CD4-positive, alpha-beta memory T cell (primary cell): ENCODE measurements at regions not wholly inside any gene's neighbourhood (a gene's known extent, or its start where the extent isn't known, plus 50 kb on each side); places are given as distances from the start of the nearest gene placed in this dataset.

Experiments used
- CTCF ChIA-PET: fragments of 350-600 bp; sonication (Branson Sonifier 250); formaldehyde crosslinking; loops from one replicate; lab custom pipeline; 2021; ENCODE audit warnings: inconsistent platforms; ENCODE audit not compliant: partially characterized antibody; lab: Charles Lee
- POLR2A ChIA-PET: fragments of 350-600 bp; sonication (Branson Sonifier 250); formaldehyde crosslinking; loops from one replicate; lab custom pipeline; 2021; ENCODE audit not compliant: partially characterized antibody; lab: Charles Lee
- DNase-seq, 5 donors: peaks; one replicate each; pipeline versions ENCODE4 v3.0.0 to v3.0.0-alpha.2; 2020 to 2022; ENCODE audit warnings: mixed read lengths in 1 of 5
- H3K27ac ChIP-seq: one replicate; pipeline ENCODE4 v1.7.0; 2013; ENCODE audit warnings: low read depth, low read length
- H3K27me3 ChIP-seq: 2 replicates; pipeline ENCODE4 v1.7.0; 2013; ENCODE audit warnings: mild to moderate bottlenecking, low read length, moderate library complexity; ENCODE audit not compliant: insufficient read depth
- H3K36me3 ChIP-seq: 2 replicates; pipeline ENCODE4 v1.7.0; 2013; ENCODE audit warnings: mild to moderate bottlenecking, low read length, moderate library complexity; ENCODE audit not compliant: insufficient read depth
- H3K4me1 ChIP-seq: 2 replicates; pipeline ENCODE4 v1.7.0; 2013; ENCODE audit warnings: mild to moderate bottlenecking, low read length, moderate library complexity; ENCODE audit not compliant: insufficient read depth
- H3K4me3 ChIP-seq, 2 donors: one replicate each; pipeline ENCODE4 v1.7.0; 2013; ENCODE audit warnings: low read length in 2 of 2, mild to moderate bottlenecking in 1 of 2
- H3K9me3 ChIP-seq, 2 donors: one replicate each; pipeline ENCODE4 v1.7.0; 2013; ENCODE audit warnings: low read length in 2 of 2, control low read depth in 1 of 2; ENCODE audit not compliant: control insufficient read depth in 1 of 2
- H3K27ac Mint-ChIP-seq, 7 donors: one replicate each; pipeline ENCODE4 v1.8.0; 2020 to 2021; ENCODE audit warnings: mixed read lengths in 7 of 7, mild to moderate bottlenecking in 6 of 7, inconsistent platforms in 3 of 7, moderate library complexity in 3 of 7
- H3K27me3 Mint-ChIP-seq, 2 donors: one replicate each; pipeline ENCODE4 v1.8.0; 2020 to 2021; ENCODE audit warnings: mixed read lengths in 2 of 2
- H3K36me3 Mint-ChIP-seq, 2 donors: one replicate each; pipeline ENCODE4 v1.8.0; 2020 to 2021; ENCODE audit warnings: mixed read lengths in 2 of 2, inconsistent platforms in 1 of 2, mild to moderate bottlenecking in 1 of 2
- H3K4me1 Mint-ChIP-seq, 4 donors: one replicate each; pipeline ENCODE4 v1.8.0; 2020 to 2021; ENCODE audit warnings: mixed read lengths in 4 of 4, mild to moderate bottlenecking in 1 of 4
- H3K4me3 Mint-ChIP-seq, 8 donors: one replicate each; pipeline ENCODE4 v1.8.0; 2020 to 2021; ENCODE audit warnings: mixed read lengths in 8 of 8, mild to moderate bottlenecking in 7 of 8, moderate library complexity in 6 of 8, inconsistent platforms in 3 of 8
- H3K9me3 Mint-ChIP-seq, 8 donors: one replicate each; pipeline ENCODE4 v1.8.0; 2020 to 2021; ENCODE audit warnings: mixed read lengths in 8 of 8, mild to moderate bottlenecking in 5 of 8, inconsistent platforms in 3 of 8, moderate library complexity in 1 of 8
- intact Hi-C: fragments of 100-400 bp; cut with micrococcal nuclease; formaldehyde crosslinking; loops from one replicate; pipeline ENCODE4 v1.15.1; 2023

- Histone ChIP-seq H3K27ac (no peak overlapping the region), H3K4me1 (no peaks in the 10 kb centered on the region), H3K36me3 (no peaks in the 10 kb centered on the region), H3K4me3 (no peak overlapping the region), H3K9me3 (no peaks in the 10 kb centered on the region), H3K27me3 (peaks cover 5% of the 10 kb centered on the region)
- no peaks in the 10 kb centered on the region for H3K9me3 Mint-ChIP-seq
- no peak for DNase-seq
- no peak overlapping the region for H3K4me3 Mint-ChIP-seq
- intact Hi-C loops = no loop called here
- H3K36me3 Mint-ChIP-seq = no peaks in the 10 kb centered on the region
- POLR2A ChIA-PET = no interaction called here
- CTCF ChIA-PET = no interaction called here
- no peaks in the 10 kb centered on the region for H3K4me1 Mint-ChIP-seq
- H3K27ac Mint-ChIP-seq = no peak overlapping the region
- peaks cover 14 to 23% of the 10 kb centered on the region in 2 donors for H3K27me3 Mint-ChIP-seq
These were observed 84.7 kb downstream of the RIPK4 start for GRCh38 chr21:41681939-41682718.

- intact Hi-C loops = no loop called here
- H3K4me3 ChIP-seq = no peak overlapping the region
- peaks cover 14 to 21% of the 10 kb centered on the region in 2 donors for H3K27me3 Mint-ChIP-seq
These were observed 85.5 kb downstream of the RIPK4 start for GRCh38 chr21:41681348-41681801.

GRCh38 chr21:41680444-41681347 is 86.2 kb downstream of the RIPK4 start:
- Mint-ChIP-seq H3K4me1 (no peaks in the 10 kb centered on the region), H3K4me3 (no peak overlapping the region), H3K27ac (no peak overlapping the region), H3K36me3 (no peaks in the 10 kb centered on the region), H3K27me3 (peaks cover 13 to 23% of the 10 kb centered on the region in 2 donors), H3K9me3 (no peaks in the 10 kb centered on the region)
- Histone ChIP-seq H3K27ac (no peak overlapping the region), H3K9me3 (no peaks in the 10 kb centered on the region), H3K4me1 (no peaks in the 10 kb centered on the region), H3K27me3 (peaks cover 5% of the 10 kb centered on the region), H3K36me3 (no peaks in the 10 kb centered on the region), H3K4me3 (no peak overlapping the region)
- no peak for DNase-seq
- intact Hi-C loops = no loop called here
- POLR2A ChIA-PET = no interaction called here
- CTCF ChIA-PET = no interaction called here

More at GRCh38 chr21:41681348-41681801, 85.5 kb downstream of the RIPK4 start:
- no peaks in the 10 kb centered on the region for H3K36me3 ChIP-seq
- POLR2A ChIA-PET = no interaction called here
- peaks cover 5% of the 10 kb centered on the region for H3K27me3 ChIP-seq
- CTCF ChIA-PET = no interaction called here
- Mint-ChIP-seq H3K4me1 (no peaks in the 10 kb centered on the region), H3K27ac (no peak overlapping the region), H3K36me3 (no peaks in the 10 kb centered on the region), H3K4me3 (no peak overlapping the region), H3K9me3 (no peaks in the 10 kb centered on the region)
- H3K27ac ChIP-seq = no peak overlapping the region
- DNase-seq = no peak
- H3K9me3 ChIP-seq = no peaks in the 10 kb centered on the region
- H3K4me1 ChIP-seq = no peaks in the 10 kb centered on the region

- no peaks in the 10 kb centered on the region for H3K36me3 Mint-ChIP-seq
- peaks cover 5% of the 10 kb centered on the region for H3K27me3 ChIP-seq
- no peak for DNase-seq
- CTCF ChIA-PET = no interaction called here
- peaks cover 0 to 2% (median 0%) of the 10 kb centered on the region in 8 donors for H3K9me3 Mint-ChIP-seq
- no peaks in the 10 kb centered on the region for H3K9me3 ChIP-seq
- H3K4me3 Mint-ChIP-seq = no peak overlapping the region
- POLR2A ChIA-PET = no interaction called here
- no peaks in the 10 kb centered on the region for H3K4me1 ChIP-seq
- H3K4me3 ChIP-seq = no peak overlapping the region
- H3K27me3 Mint-ChIP-seq = peaks cover 13 to 19% of the 10 kb centered on the region in 2 donors
- H3K4me1 Mint-ChIP-seq = no peaks in the 10 kb centered on the region
- H3K27ac ChIP-seq = no peak overlapping the region
- intact Hi-C loops = no loop called here
- H3K27ac Mint-ChIP-seq = no peak overlapping the region
- H3K36me3 ChIP-seq = no peaks in the 10 kb centered on the region
These were observed 87.9 kb downstream of the RIPK4 start for GRCh38 chr21:41678924-41679318.

GRCh38 chr21:41678016-41678923 is 88.6 kb downstream of the RIPK4 start:
- Histone ChIP-seq H3K4me1 (no peaks in the 10 kb centered on the region), H3K9me3 (no peaks in the 10 kb centered on the region), H3K27me3 (peaks cover 5% of the 10 kb centered on the region), H3K36me3 (no peaks in the 10 kb centered on the region), H3K4me3 (no peak overlapping the region), H3K27ac (no peak overlapping the region)
- DNase-seq = no peak
- no peak overlapping the region for H3K4me3 Mint-ChIP-seq
- no peak overlapping the region for H3K27ac Mint-ChIP-seq
- H3K27me3 Mint-ChIP-seq = peaks cover 13 to 14% of the 10 kb centered on the region in 2 donors
- peaks cover 0 to 2% (median 0%) of the 10 kb centered on the region in 8 donors for H3K9me3 Mint-ChIP-seq
- intact Hi-C loops = no loop called here
- CTCF ChIA-PET = no interaction called here
- no peaks in the 10 kb centered on the region for H3K36me3 Mint-ChIP-seq
- POLR2A ChIA-PET = no interaction called here
- no peaks in the 10 kb centered on the region for H3K4me1 Mint-ChIP-seq

GRCh38 chr21:41677671-41678015 is 89.2 kb downstream of the RIPK4 start:
- no peak for DNase-seq
- H3K9me3 ChIP-seq = no peaks in the 10 kb centered on the region
- peaks cover 5% of the 10 kb centered on the region for H3K27me3 ChIP-seq
- H3K36me3 Mint-ChIP-seq = no peaks in the 10 kb centered on the region
- no peaks in the 10 kb centered on the region for H3K4me1 ChIP-seq
- no peak overlapping the region for H3K27ac ChIP-seq
- peaks cover 0 to 1% (median under 1%) of the 10 kb centered on the region in 4 donors for H3K4me1 Mint-ChIP-seq
- H3K27me3 Mint-ChIP-seq = peaks cover 14% of the 10 kb centered on the region in 2 donors
- POLR2A ChIA-PET = no interaction called here
- no peak overlapping the region for H3K4me3 ChIP-seq
- H3K27ac Mint-ChIP-seq = no peak overlapping the region
- H3K4me3 Mint-ChIP-seq = peak overlapping the region in 1 of 8 donors; percentile 34
- CTCF ChIA-PET = no interaction called here
- H3K36me3 ChIP-seq = no peaks in the 10 kb centered on the region
- H3K9me3 Mint-ChIP-seq = peaks cover 0 to 2% (median 0%) of the 10 kb centered on the region in 8 donors
- intact Hi-C loops = no loop called here
